Upper lobe of left lung (tissue), 4 donors: ENCODE measurements at regions not wholly inside any gene's neighbourhood (a gene's known extent, or its start where the extent isn't known, plus 50 kb on each side); places are given as distances from the start of the nearest gene placed in this dataset.

Source experiments
- small RNA-seq, 4 donors: library from RNA; depleted of rRNA; stranded (forward); fragments of <200 nt; gene quantifications; one replicate each; pipeline ENCODE3, GENCODE V24; 2016

Small RNA genes in the stretch of these regions (small RNA-seq; reads per million reads assigned to genes)
- gene MRPS36P2: 0 to 0.39 (median 0) reads per million in 4 donors
